ENCODE measurements at regions not wholly inside any gene's neighbourhood (a gene's known extent, or its start where the extent isn't known, plus 50 kb on each side); places are given as distances from the start of the nearest gene placed in this dataset.

- no peak overlapping the region for H3K4me3 ChIP-seq (ENCODE audit: low read depth, low read length)
- TF ChIP-seq CTCF (conservative IDR thresholded peaks at IDR 0.05; ENCODE audit: low read depth, low read length), result no peak
- DNase-seq (ENCODE audit: low read depth), result no peak
These were observed 352.3 kb upstream of the CDH5 start for GRCh38 chr16:66014221-66014620.

DNA sequence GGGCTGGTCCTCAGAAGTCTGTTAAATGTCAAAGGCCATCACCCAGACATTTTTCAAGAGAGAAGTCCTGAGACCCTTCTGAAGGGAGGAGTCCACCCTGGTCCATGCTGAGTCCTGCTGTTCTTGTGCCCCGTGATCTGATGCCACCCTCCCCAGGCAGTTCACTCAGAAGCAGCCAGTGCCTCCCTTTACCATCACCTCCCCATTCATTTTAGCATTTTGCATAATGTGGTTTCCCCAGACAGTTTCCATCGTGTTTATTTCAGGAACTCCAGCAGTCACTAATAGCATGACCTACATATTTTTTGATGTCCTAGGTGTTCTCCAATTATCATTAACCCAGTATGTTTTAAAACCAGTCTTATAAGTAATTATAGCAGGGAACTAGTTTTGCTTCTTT, 353.0 kb upstream of the CDH5 start:
- no peak for DNase-seq (ENCODE audit: low read depth)
- no peak overlapping the region for H3K4me3 ChIP-seq (ENCODE audit: low read depth, low read length)
- no peak for TF ChIP-seq CTCF (conservative IDR thresholded peaks at IDR 0.05; ENCODE audit: low read depth, low read length)

DNA sequence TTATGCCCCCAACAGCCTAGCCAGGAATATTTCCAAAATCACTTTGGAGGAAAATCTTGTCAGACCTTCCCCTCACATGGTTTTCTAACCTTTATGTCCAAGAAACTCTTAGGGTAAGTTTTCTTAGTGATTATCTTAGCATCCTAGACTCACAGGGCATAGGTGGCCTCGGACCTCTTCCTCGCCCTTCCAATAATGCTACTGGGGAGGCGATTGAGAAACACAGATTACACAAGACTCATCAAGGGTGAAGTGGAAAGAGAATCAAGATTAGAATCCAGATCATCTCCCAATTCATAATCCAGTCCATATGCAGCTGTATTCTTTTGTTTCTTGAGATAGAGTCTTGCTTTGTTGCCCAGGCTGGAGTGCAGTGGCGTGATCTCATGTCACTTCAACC, 358.4 kb upstream of the CDH5 start:
- no peak overlapping the region for H3K4me3 ChIP-seq (ENCODE audit: low read depth, low read length)
- no peak for TF ChIP-seq CTCF (conservative IDR thresholded peaks at IDR 0.05; ENCODE audit: low read depth, low read length)
- DNase-seq (ENCODE audit: low read depth), result peak; percentile 32

- no peak for TF ChIP-seq CTCF (conservative IDR thresholded peaks at IDR 0.05; ENCODE audit: low read depth, low read length)
- no peak overlapping the region for H3K4me3 ChIP-seq (ENCODE audit: low read depth, low read length)
- DNase-seq (ENCODE audit: low read depth), result peak; percentile 92
These were observed 358.8 kb upstream of the CDH5 start for GRCh38 chr16:66007717-66008116.

- no peak overlapping the region for H3K4me3 ChIP-seq (ENCODE audit: low read depth, low read length)
- no peak for TF ChIP-seq CTCF (conservative IDR thresholded peaks at IDR 0.05; ENCODE audit: low read depth, low read length)
- DNase-seq (ENCODE audit: low read depth), result no peak
These were observed 360.0 kb upstream of the CDH5 start for GRCh38 chr16:66006485-66006884.

GRCh38 chr16:66004699-66005098, 361.8 kb upstream of the CDH5 start:
- peak; percentile 64 for DNase-seq (ENCODE audit: low read depth)
- no peak overlapping the region for H3K4me3 ChIP-seq (ENCODE audit: low read depth, low read length)
- no peak for TF ChIP-seq CTCF (conservative IDR thresholded peaks at IDR 0.05; ENCODE audit: low read depth, low read length)

GRCh38 chr16:66003201-66003600, 363.3 kb upstream of the CDH5 start:
- no peak for DNase-seq (ENCODE audit: low read depth)
- TF ChIP-seq CTCF (conservative IDR thresholded peaks at IDR 0.05; ENCODE audit: low read depth, low read length), result no peak
- H3K4me3 ChIP-seq (ENCODE audit: low read depth, low read length), result no peak overlapping the region

Data from choroid plexus epithelial cell (primary cell).